Fibroblast of lung (primary cell): ENCODE measurements at regions not wholly inside any gene's neighbourhood (a gene's known extent, or its start where the extent isn't known, plus 50 kb on each side); places are given as distances from the start of the nearest gene placed in this dataset.

ENCODE experiments used
- DNase-seq, 2 donors: peaks; one replicate each; pipeline versions ENCODE4 v3.0.0 to v3.0.0-alpha.2; 2010; ENCODE audit warnings: low read depth in 2 of 2
- H2AFZ ChIP-seq: 2 replicates; pipeline ENCODE4 v1.5.1; 2012; ENCODE audit warnings: low read length, control low read depth, inconsistent platforms
- H3K27ac ChIP-seq: 2 replicates; pipeline ENCODE4 v1.5.1; 2011; ENCODE audit warnings: low read length, control low read depth; ENCODE audit not compliant: insufficient read depth
- H3K27me3 ChIP-seq: 2 replicates; pipeline ENCODE4 v1.5.1; 2011; ENCODE audit warnings: mild to moderate bottlenecking, low read length; ENCODE audit not compliant: control insufficient read depth, insufficient read depth
- H3K36me3 ChIP-seq: 2 replicates; pipeline ENCODE4 v1.5.1; 2011; ENCODE audit warnings: low read length; ENCODE audit not compliant: control insufficient read depth, insufficient read depth
- H3K4me1 ChIP-seq: 2 replicates; pipeline ENCODE4 v1.5.1; 2011; ENCODE audit warnings: low read length; ENCODE audit not compliant: control insufficient read depth, insufficient read depth; ENCODE audit errors: extremely low read depth
- H3K4me2 ChIP-seq: 2 replicates; pipeline ENCODE4 v1.5.1; 2011; ENCODE audit warnings: low read length, control low read depth; ENCODE audit not compliant: insufficient read depth; ENCODE audit errors: extremely low read depth
- H3K4me3 ChIP-seq, 4 experiments: fragments of 200-600 bp in 1 of 4; sonication (generic) in 1 of 4; replicated peaks in 1 of 4; 2 replicates each; pipeline ENCODE4 v1.5.1; 2011 to 2016; ENCODE audit warnings: low read length in 4 of 4, low read depth in 3 of 4, mild to moderate bottlenecking in 3 of 4, control low read depth in 2 of 4, inconsistent platforms in 1 of 4, mixed read lengths in 1 of 4; ENCODE audit not compliant: insufficient read depth in 1 of 4; ENCODE audit errors: control extremely low read depth in 1 of 4
- H3K79me2 ChIP-seq: 2 replicates; pipeline ENCODE4 v1.5.1; 2012; ENCODE audit warnings: mild to moderate bottlenecking, low read length, inconsistent platforms; ENCODE audit not compliant: control insufficient read depth, insufficient read depth
- H3K9ac ChIP-seq: 2 replicates; pipeline ENCODE4 v1.5.1; 2011; ENCODE audit warnings: mild to moderate bottlenecking, low read length, control low read depth; ENCODE audit not compliant: insufficient read depth
- H3K9me3 ChIP-seq: 2 replicates; pipeline ENCODE4 v1.5.1; 2012; ENCODE audit warnings: low read depth, low read length; ENCODE audit not compliant: control insufficient read depth, insufficient read depth
- H4K20me1 ChIP-seq: 2 replicates; pipeline ENCODE4 v1.5.1; 2011; ENCODE audit warnings: low read length; ENCODE audit not compliant: control insufficient read depth, insufficient read depth; ENCODE audit errors: extremely low read depth
- CTCF ChIP-seq, 2 donors: IDR thresholded peaks in 1 of 2; conservative IDR thresholded peaks in 1 of 2; 1 replicate in 1 of 2; 2 replicates in 1 of 2; pipeline ENCODE4 v1.5.1; 2011 to 2012; ENCODE audit warnings: low read length in 2 of 2, control low read depth in 1 of 2, inconsistent platforms in 1 of 2, low read depth in 1 of 2, mild to moderate bottlenecking in 1 of 2
- EZH2 ChIP-seq: IDR thresholded peaks from 2 replicates; pipeline ENCODE4 v1.5.1; 2012; ENCODE audit warnings: low read length, control low read depth, mild to moderate bottlenecking; ENCODE audit errors: missing control alignments

DNA sequence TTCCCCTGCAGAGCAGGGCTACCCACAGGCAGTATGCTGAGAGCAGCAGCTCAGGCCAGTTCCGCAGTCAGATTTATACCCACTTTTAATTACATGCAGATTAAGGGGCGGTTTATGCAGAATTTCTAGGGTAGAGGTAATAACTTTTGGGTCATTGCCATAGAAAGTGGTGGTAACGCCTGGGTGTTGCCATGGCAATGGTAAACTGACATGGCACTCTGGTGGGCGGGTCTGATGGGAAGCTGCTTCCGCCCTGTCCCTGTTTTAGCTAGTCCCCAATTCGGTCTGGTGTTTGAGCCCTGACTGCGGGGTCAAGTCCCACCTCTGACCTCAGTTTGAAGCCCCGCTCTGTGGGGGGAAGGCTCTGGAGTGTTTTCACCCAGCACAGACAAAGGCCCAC lies 141.1 kb upstream of the VSTM2B start:
- Histone ChIP-seq H3K4me2 (no peak overlapping the region), H2AFZ (no peak overlapping the region), H3K79me2 (no peaks in the 10 kb centered on the region), H3K27me3 (no peaks in the 10 kb centered on the region), H3K36me3 (no peaks in the 10 kb centered on the region), H3K27ac (no peak overlapping the region), H3K9ac (no peak overlapping the region), H3K4me3 (no peak overlapping the region), H3K9me3 (no peaks in the 10 kb centered on the region), H4K20me1 (no peaks in the 10 kb centered on the region), H3K4me1 (no peaks in the 10 kb centered on the region)
- no peak for DNase-seq
- TF ChIP-seq CTCF (conservative IDR thresholded peaks at IDR 0.05 in 1 of 2, IDR thresholded peaks at IDR 0.05 in 1 of 2; ENCODE audit: low read depth in 1 of 2, low read length in 2 of 2) (no peak), EZH2 (no peak)

DNA sequence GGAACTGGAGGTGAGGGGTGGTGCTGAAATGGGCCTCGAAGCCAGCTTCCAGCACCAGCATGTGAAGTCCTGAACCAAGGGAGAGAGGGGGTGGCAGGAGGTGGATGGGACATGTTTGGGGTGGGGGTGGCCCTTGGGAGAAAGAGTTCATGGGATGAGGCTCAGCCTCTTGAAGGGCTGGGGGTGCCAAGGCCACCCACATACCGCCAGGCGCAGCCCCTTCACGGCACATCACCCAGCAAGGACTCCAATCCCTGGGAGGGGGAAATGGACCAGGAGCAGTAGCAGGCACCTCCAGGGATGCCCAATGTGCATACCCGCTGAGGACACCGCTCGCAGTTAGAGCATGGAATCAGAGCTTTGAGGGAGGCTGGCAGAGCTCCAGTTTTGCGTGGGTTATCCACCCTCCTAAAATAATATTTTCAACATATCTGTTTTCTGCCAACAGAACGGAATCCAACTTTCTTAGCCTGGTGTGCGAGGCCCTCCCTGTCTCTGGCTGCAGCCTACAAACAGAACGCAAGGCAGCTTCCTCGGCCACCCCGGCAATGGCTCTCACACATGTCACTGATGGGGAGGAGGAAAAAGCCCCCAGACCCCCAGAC lies 140.5 kb upstream of the VSTM2B start:
- Histone ChIP-seq H4K20me1 (no peaks in the 10 kb centered on the region), H3K27me3 (no peaks in the 10 kb centered on the region), H3K4me3 (no peak overlapping the region), H3K4me1 (no peaks in the 10 kb centered on the region), H3K9ac (no peak overlapping the region), H3K4me2 (no peak overlapping the region), H3K9me3 (no peaks in the 10 kb centered on the region), H3K79me2 (no peaks in the 10 kb centered on the region), H3K36me3 (no peaks in the 10 kb centered on the region), H3K27ac (no peak overlapping the region), H2AFZ (no peak overlapping the region)
- no peak for DNase-seq
- TF ChIP-seq EZH2 (no peak), CTCF (conservative IDR thresholded peaks at IDR 0.05 in 1 of 2, IDR thresholded peaks at IDR 0.05 in 1 of 2; ENCODE audit: low read depth in 1 of 2, low read length in 2 of 2) (no peak)

DNA sequence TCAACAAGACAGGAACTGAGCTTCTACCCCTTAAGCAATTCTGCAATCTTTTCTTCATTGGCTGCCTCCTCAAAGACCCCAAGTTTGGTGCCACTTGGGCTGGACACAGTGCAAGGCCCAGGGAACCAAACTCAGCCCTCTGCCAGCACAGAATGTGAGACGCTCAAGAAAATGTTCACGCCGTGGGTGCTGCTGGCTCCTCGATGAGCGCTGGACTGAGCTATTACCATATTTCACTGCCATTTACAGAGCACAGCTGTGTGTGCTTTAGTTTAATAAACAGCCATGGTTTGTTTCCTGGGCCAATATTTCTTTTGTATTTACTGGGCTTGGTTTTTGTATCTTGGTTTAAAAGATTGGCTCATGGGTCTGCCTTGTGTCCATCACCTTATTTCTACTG lies 138.8 kb upstream of the VSTM2B start:
- Histone ChIP-seq H3K4me3 (no peak overlapping the region), H3K27me3 (no peaks in the 10 kb centered on the region), H4K20me1 (no peaks in the 10 kb centered on the region), H3K36me3 (no peaks in the 10 kb centered on the region), H3K9me3 (no peaks in the 10 kb centered on the region), H3K4me2 (no peak overlapping the region), H3K27ac (no peak overlapping the region), H3K4me1 (no peaks in the 10 kb centered on the region), H3K9ac (no peak overlapping the region), H2AFZ (no peak overlapping the region), H3K79me2 (no peaks in the 10 kb centered on the region)
- DNase-seq: no peak
- TF ChIP-seq CTCF (conservative IDR thresholded peaks at IDR 0.05 in 1 of 2, IDR thresholded peaks at IDR 0.05 in 1 of 2; ENCODE audit: low read depth in 1 of 2, low read length in 2 of 2) (no peak), EZH2 (no peak)
